PC-3 (cell line): ENCODE measurements at regions not wholly inside any gene's neighbourhood (a gene's known extent, or its start where the extent isn't known, plus 50 kb on each side); places are given as distances from the start of the nearest gene placed in this dataset.

Experiments
- CTCF ChIP-seq: fragments of 300-600 bp; sonication (generic); conservative IDR thresholded peaks from 2 replicates; pipeline ENCODE4 v1.5.1; 2017; ENCODE audit warnings: antibody characterized with exemption, low read depth, mild to moderate bottlenecking, low read length
- EZH2 ChIP-seq: fragments of 300-600 bp; sonication (generic); IDR thresholded peaks from one replicate; pipeline ENCODE4 v1.6.1; 2017; ENCODE audit warnings: antibody characterized with exemption, mild to moderate bottlenecking, low read length; ENCODE audit not compliant: unreplicated experiment
- EZH2phosphoT487 ChIP-seq: fragments of 300-600 bp; sonication (generic); IDR thresholded peaks from 2 replicates; pipeline ENCODE4 v1.6.1; 2018; ENCODE audit warnings: mild to moderate bottlenecking, antibody characterized with exemption, low read length, borderline replicate concordance

- TF ChIP-seq CTCF (no peak), EZH2 (no peak), EZH2phosphoT487 (no peak)
Observed at GRCh38 chr15:97627634-97628033, 332.9 kb upstream of the ARRDC4 start.
